ENCODE measurements at regions not wholly inside any gene's neighbourhood (a gene's known extent, or its start where the extent isn't known, plus 50 kb on each side); places are given as distances from the start of the nearest gene placed in this dataset.

- Histone ChIP-seq H3K27me3 (ENCODE audit: control insufficient read depth, insufficient read depth, low read length) (no peaks in the 10 kb centered on the region), H3K9me3 (ENCODE audit: control insufficient read depth in 2 of 3, insufficient read depth in 1 of 3, low read length in 3 of 3) (no peaks in the 10 kb centered on the region), H3K36me3 (ENCODE audit: control insufficient read depth in 2 of 3, insufficient read depth in 3 of 3, low read length in 3 of 3) (no peaks in the 10 kb centered on the region), H3K4me3 (ENCODE audit: low read length in 3 of 3) (no peak overlapping the region), H3K9ac (ENCODE audit: low read length in 3 of 3) (no peak overlapping the region), H3K27ac (ENCODE audit: low read depth in 2 of 2, low read length in 2 of 2) (no peak overlapping the region), H3K4me1 (ENCODE audit: control insufficient read depth in 2 of 3, insufficient read depth in 2 of 3, low read depth in 1 of 3, low read length in 3 of 3) (peaks cover 0 to 4% (median 0%) of the 10 kb centered on the region in 3 donors)
- DNase-seq (no peak), FAIRE-seq (no peak)
- intact Hi-C loops (cut with DNase I): no loop called here
- no peak for TF ChIP-seq CTCF (IDR thresholded peaks at IDR 0.05; ENCODE audit: borderline replicate concordance, extremely low read depth, insufficient read depth)
Measured at GRCh38 chr1:87810166-87810565, 481.5 kb downstream of the LMO4 start.

- no peak for TF ChIP-seq CTCF (IDR thresholded peaks at IDR 0.05; ENCODE audit: borderline replicate concordance, extremely low read depth, insufficient read depth)
- Histone ChIP-seq H3K9ac (ENCODE audit: low read length in 3 of 3) (no peak overlapping the region), H3K27ac (ENCODE audit: low read depth in 2 of 2, low read length in 2 of 2) (no peak overlapping the region), H3K4me1 (ENCODE audit: control insufficient read depth in 2 of 3, insufficient read depth in 2 of 3, low read depth in 1 of 3, low read length in 3 of 3) (no peaks in the 10 kb centered on the region), H3K27me3 (ENCODE audit: control insufficient read depth, insufficient read depth, low read length) (no peaks in the 10 kb centered on the region), H3K36me3 (ENCODE audit: control insufficient read depth in 2 of 3, insufficient read depth in 3 of 3, low read length in 3 of 3) (no peaks in the 10 kb centered on the region), H3K9me3 (ENCODE audit: control insufficient read depth in 2 of 3, insufficient read depth in 1 of 3, low read length in 3 of 3) (no peaks in the 10 kb centered on the region), H3K4me3 (ENCODE audit: low read length in 3 of 3) (no peak overlapping the region)
- intact Hi-C loops (cut with DNase I): no loop called here
- DNase-seq (no peak), FAIRE-seq (no peak)
Measured at GRCh38 chr1:87812871-87813577, 484.3 kb downstream of the LMO4 start.

GRCh38 chr1:87814573-87814972 lies 485.9 kb downstream of the LMO4 start:
- intact Hi-C loops (cut with DNase I): no loop called here
- DNase-seq: no peak
- no peaks in the 10 kb centered on the region for H3K4me1 ChIP-seq (ENCODE audit: control insufficient read depth in 2 of 3, insufficient read depth in 2 of 3, low read depth in 1 of 3, low read length in 3 of 3)

More at GRCh38 chr1:87814573-87814972, 485.9 kb downstream of the LMO4 start:
- no peaks in the 10 kb centered on the region for H3K36me3 ChIP-seq (ENCODE audit: control insufficient read depth in 2 of 3, insufficient read depth in 3 of 3, low read length in 3 of 3)
- no peak for FAIRE-seq
- no peaks in the 10 kb centered on the region for H3K9me3 ChIP-seq (ENCODE audit: control insufficient read depth in 2 of 3, insufficient read depth in 1 of 3, low read length in 3 of 3)
- no peak for TF ChIP-seq CTCF (IDR thresholded peaks at IDR 0.05; ENCODE audit: borderline replicate concordance, extremely low read depth, insufficient read depth)
- no peaks in the 10 kb centered on the region for H3K27me3 ChIP-seq (ENCODE audit: control insufficient read depth, insufficient read depth, low read length)
- no peak overlapping the region for H3K9ac ChIP-seq (ENCODE audit: low read length in 3 of 3)
- H3K4me3 ChIP-seq (ENCODE audit: low read length in 3 of 3): no peak overlapping the region
- H3K27ac ChIP-seq (ENCODE audit: low read depth in 2 of 2, low read length in 2 of 2): no peak overlapping the region
